Liver (tissue), 8 donors: ENCODE measurements at regions not wholly inside any gene's neighbourhood (a gene's known extent, or its start where the extent isn't known, plus 50 kb on each side); places are given as distances from the start of the nearest gene placed in this dataset.

Experiments used
- DNase-seq: peaks from one replicate; pipeline ENCODE4 v3.0.0-alpha.2; 2017; ENCODE audit warnings: low spot score
- H3K27ac ChIP-seq, 2 donors: one replicate each; pipeline ENCODE4 v1.7.0; 2013; ENCODE audit warnings: inconsistent platforms in 2 of 2, low read length in 2 of 2, control low read depth in 1 of 2, low read depth in 1 of 2, mild to moderate bottlenecking in 1 of 2
- H3K27me3 ChIP-seq, 4 donors: one replicate each; pipeline versions ENCODE4 v1.6.1 to v1.7.0; 2013; ENCODE audit warnings: low read length in 3 of 4, inconsistent platforms in 1 of 4, mild to moderate bottlenecking in 1 of 4, moderate library complexity in 1 of 4; ENCODE audit not compliant: control insufficient read depth in 4 of 4, insufficient read depth in 4 of 4
- H3K36me3 ChIP-seq, 4 donors: one replicate each; pipeline versions ENCODE4 v1.6.1 to v1.7.0; 2013; ENCODE audit warnings: low read length in 3 of 4, mild to moderate bottlenecking in 3 of 4, low read depth in 1 of 4, moderate library complexity in 1 of 4; ENCODE audit not compliant: control insufficient read depth in 4 of 4, insufficient read depth in 3 of 4
- H3K4me1 ChIP-seq, 4 donors: one replicate each; pipeline versions ENCODE4 v1.6.1 to v1.7.0; 2013; ENCODE audit warnings: low read length in 3 of 4, mild to moderate bottlenecking in 3 of 4, moderate library complexity in 1 of 4; ENCODE audit not compliant: control insufficient read depth in 4 of 4, insufficient read depth in 4 of 4
- H3K4me3 ChIP-seq, 3 donors: one replicate each; pipeline versions ENCODE4 v1.6.1 to v1.7.0; 2013; ENCODE audit warnings: low read length in 3 of 3, control low read depth in 1 of 3, low read depth in 1 of 3, mild to moderate bottlenecking in 1 of 3
- H3K9ac ChIP-seq, 2 donors: one replicate each; pipeline ENCODE4 v1.7.0; 2013; ENCODE audit warnings: low read length in 2 of 2, mild to moderate bottlenecking in 2 of 2, moderate library complexity in 2 of 2, control low read depth in 1 of 2, low read depth in 1 of 2
- H3K9me3 ChIP-seq, 4 donors: one replicate each; pipeline versions ENCODE4 v1.6.1 to v1.7.0; 2013; ENCODE audit warnings: low read length in 3 of 4; ENCODE audit not compliant: control insufficient read depth in 4 of 4
- EGR1 ChIP-seq, 2 donors: IDR thresholded peaks; 2 replicates each; pipeline ENCODE4 v1.6.1; 2016 to 2018; ENCODE audit warnings: antibody characterized with exemption in 2 of 2, low read depth in 2 of 2
- FOXA1 ChIP-seq: IDR thresholded peaks from 2 replicates; pipeline ENCODE4 v1.6.1; 2016; ENCODE audit warnings: antibody characterized with exemption
- FOXA2 ChIP-seq: IDR thresholded peaks from 2 replicates; pipeline ENCODE4 v1.6.1; 2016; ENCODE audit warnings: antibody characterized with exemption
- GABPA ChIP-seq, 2 donors: IDR thresholded peaks in 1 of 2; conservative IDR thresholded peaks in 1 of 2; 2 replicates each; pipeline ENCODE4 v1.6.1; 2016; ENCODE audit warnings: antibody characterized with exemption in 2 of 2, mild to moderate bottlenecking in 1 of 2, moderate library complexity in 1 of 2
- HNF4A ChIP-seq, 2 donors: conservative IDR thresholded peaks; 2 replicates each; pipeline ENCODE4 v1.6.1; 2016; ENCODE audit warnings: antibody characterized with exemption in 2 of 2, mild to moderate bottlenecking in 2 of 2
- HNF4G ChIP-seq: IDR thresholded peaks from 2 replicates; pipeline ENCODE4 v1.6.1; 2016; ENCODE audit warnings: antibody characterized with exemption
- JUND ChIP-seq, 2 donors: IDR thresholded peaks; 2 replicates each; pipeline ENCODE4 v1.6.1; 2016; ENCODE audit warnings: antibody characterized with exemption in 2 of 2
- NR2F2 ChIP-seq: IDR thresholded peaks from 2 replicates; pipeline ENCODE4 v1.6.1; 2016; ENCODE audit warnings: antibody characterized with exemption
- RAD21 ChIP-seq, 2 donors: IDR thresholded peaks; 2 replicates each; pipeline ENCODE4 v1.6.1; 2016; ENCODE audit warnings: antibody characterized with exemption in 2 of 2, mild to moderate bottlenecking in 2 of 2
- SP1 ChIP-seq: IDR thresholded peaks from 2 replicates; pipeline ENCODE4 v1.6.1; 2018; ENCODE audit warnings: antibody characterized with exemption, mild to moderate bottlenecking
- TAF1 ChIP-seq: conservative IDR thresholded peaks from 2 replicates; pipeline ENCODE4 v1.6.1; 2016; ENCODE audit warnings: antibody characterized with exemption, mild to moderate bottlenecking
- YY1 ChIP-seq: IDR thresholded peaks from 2 replicates; pipeline ENCODE4 v1.6.1; 2016; ENCODE audit warnings: antibody characterized with exemption, mild to moderate bottlenecking
- WGBS: extraction: QIAGEN DNeasy Blood & Tissue Kit; methylation state at CpG from one replicate; pipeline ENCODE4 v1.1.7; 2013; 5-methylcytosine and 5-hydroxymethylcytosine counted together
- TF ChIP-seq, protein P1 (sequence below): IDR thresholded peaks from 2 replicates; pipeline ENCODE4 v1.6.1; 2016; ENCODE audit warnings: antibody characterized with exemption
- TF ChIP-seq, protein P2 (sequence below): IDR thresholded peaks from 2 replicates; pipeline ENCODE4 v1.6.1; 2016; ENCODE audit warnings: antibody characterized with exemption, mild to moderate bottlenecking
- TF ChIP-seq, protein P3 (sequence below): fragments of 150-350 bp; IDR thresholded peaks from 2 replicates; pipeline ENCODE4 v1.5.1; 2017; ENCODE audit warnings: improper control_type of control experiment, low read depth, low read length; ENCODE audit not compliant: missing input control
- TF ChIP-seq, protein P4 (sequence below): IDR thresholded peaks from 2 replicates; pipeline ENCODE4 v1.6.1; 2016; ENCODE audit warnings: antibody characterized with exemption
- donor health status: healthy.
- donor health status: healthy.
- donor health status: healthy.
- donor health status: healthy.
- donor health status: healthy.

DNA sequence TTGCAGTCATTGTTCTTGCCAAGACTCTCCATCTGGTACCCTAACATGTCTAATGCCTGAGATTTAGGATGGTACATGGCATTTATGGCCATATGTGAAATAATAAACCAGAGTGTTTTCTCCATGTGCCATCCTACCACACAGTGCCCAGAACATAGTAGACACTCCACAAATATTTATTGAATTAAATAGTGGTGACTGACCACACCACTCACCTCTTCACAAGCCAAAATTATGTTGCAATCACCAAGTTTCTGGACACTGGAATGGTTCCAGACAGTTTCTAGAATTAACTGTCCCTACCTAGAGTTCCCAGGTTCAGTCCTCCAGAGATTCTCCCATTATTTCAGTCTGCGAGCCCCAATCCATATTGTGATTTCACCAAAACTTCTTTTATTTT is 427.3 kb downstream of the KIF16B start:
- no peak overlapping the region for H3K4me3 ChIP-seq
- no peaks in the 10 kb centered on the region for H3K9me3 ChIP-seq
- H3K36me3 ChIP-seq, result no peaks in the 10 kb centered on the region
- no peak for DNase-seq
- 62% methylated on average over 1 of the region's 1 CpG for WGBS
- no peak overlapping the region for H3K27ac ChIP-seq
- H3K27me3 ChIP-seq, result no peaks in the 10 kb centered on the region
- H3K9ac ChIP-seq, result no peak overlapping the region
- H3K4me1 ChIP-seq, result no peaks in the 10 kb centered on the region
- peak in 1 of 2 donors; percentile 32 for TF ChIP-seq HNF4A (conservative IDR thresholded peaks at IDR 0.05)
- TF ChIP-seq TAF1, result no peak
- TF ChIP-seq, protein P1, sequence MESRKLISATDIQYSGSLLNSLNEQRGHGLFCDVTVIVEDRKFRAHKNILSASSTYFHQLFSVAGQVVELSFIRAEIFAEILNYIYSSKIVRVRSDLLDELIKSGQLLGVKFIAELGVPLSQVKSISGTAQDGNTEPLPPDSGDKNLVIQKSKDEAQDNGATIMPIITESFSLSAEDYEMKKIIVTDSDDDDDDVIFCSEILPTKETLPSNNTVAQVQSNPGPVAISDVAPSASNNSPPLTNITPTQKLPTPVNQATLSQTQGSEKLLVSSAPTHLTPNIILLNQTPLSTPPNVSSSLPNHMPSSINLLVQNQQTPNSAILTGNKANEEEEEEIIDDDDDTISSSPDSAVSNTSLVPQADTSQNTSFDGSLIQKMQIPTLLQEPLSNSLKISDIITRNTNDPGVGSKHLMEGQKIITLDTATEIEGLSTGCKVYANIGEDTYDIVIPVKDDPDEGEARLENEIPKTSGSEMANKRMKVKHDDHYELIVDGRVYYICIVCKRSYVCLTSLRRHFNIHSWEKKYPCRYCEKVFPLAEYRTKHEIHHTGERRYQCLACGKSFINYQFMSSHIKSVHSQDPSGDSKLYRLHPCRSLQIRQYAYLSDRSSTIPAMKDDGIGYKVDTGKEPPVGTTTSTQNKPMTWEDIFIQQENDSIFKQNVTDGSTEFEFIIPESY, result no peak
- TF ChIP-seq, protein P2, sequence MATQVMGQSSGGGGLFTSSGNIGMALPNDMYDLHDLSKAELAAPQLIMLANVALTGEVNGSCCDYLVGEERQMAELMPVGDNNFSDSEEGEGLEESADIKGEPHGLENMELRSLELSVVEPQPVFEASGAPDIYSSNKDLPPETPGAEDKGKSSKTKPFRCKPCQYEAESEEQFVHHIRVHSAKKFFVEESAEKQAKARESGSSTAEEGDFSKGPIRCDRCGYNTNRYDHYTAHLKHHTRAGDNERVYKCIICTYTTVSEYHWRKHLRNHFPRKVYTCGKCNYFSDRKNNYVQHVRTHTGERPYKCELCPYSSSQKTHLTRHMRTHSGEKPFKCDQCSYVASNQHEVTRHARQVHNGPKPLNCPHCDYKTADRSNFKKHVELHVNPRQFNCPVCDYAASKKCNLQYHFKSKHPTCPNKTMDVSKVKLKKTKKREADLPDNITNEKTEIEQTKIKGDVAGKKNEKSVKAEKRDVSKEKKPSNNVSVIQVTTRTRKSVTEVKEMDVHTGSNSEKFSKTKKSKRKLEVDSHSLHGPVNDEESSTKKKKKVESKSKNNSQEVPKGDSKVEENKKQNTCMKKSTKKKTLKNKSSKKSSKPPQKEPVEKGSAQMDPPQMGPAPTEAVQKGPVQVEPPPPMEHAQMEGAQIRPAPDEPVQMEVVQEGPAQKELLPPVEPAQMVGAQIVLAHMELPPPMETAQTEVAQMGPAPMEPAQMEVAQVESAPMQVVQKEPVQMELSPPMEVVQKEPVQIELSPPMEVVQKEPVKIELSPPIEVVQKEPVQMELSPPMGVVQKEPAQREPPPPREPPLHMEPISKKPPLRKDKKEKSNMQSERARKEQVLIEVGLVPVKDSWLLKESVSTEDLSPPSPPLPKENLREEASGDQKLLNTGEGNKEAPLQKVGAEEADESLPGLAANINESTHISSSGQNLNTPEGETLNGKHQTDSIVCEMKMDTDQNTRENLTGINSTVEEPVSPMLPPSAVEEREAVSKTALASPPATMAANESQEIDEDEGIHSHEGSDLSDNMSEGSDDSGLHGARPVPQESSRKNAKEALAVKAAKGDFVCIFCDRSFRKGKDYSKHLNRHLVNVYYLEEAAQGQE, result no peak
- TF ChIP-seq YY1, result no peak
- TF ChIP-seq JUND (IDR thresholded peaks at IDR 0.05), result no peak
- TF ChIP-seq, protein P3, sequence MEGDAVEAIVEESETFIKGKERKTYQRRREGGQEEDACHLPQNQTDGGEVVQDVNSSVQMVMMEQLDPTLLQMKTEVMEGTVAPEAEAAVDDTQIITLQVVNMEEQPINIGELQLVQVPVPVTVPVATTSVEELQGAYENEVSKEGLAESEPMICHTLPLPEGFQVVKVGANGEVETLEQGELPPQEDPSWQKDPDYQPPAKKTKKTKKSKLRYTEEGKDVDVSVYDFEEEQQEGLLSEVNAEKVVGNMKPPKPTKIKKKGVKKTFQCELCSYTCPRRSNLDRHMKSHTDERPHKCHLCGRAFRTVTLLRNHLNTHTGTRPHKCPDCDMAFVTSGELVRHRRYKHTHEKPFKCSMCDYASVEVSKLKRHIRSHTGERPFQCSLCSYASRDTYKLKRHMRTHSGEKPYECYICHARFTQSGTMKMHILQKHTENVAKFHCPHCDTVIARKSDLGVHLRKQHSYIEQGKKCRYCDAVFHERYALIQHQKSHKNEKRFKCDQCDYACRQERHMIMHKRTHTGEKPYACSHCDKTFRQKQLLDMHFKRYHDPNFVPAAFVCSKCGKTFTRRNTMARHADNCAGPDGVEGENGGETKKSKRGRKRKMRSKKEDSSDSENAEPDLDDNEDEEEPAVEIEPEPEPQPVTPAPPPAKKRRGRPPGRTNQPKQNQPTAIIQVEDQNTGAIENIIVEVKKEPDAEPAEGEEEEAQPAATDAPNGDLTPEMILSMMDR, result no peak
- no peak for TF ChIP-seq EGR1 (IDR thresholded peaks at IDR 0.05; ENCODE audit: low read depth in 2 of 2)
- TF ChIP-seq, protein P4, sequence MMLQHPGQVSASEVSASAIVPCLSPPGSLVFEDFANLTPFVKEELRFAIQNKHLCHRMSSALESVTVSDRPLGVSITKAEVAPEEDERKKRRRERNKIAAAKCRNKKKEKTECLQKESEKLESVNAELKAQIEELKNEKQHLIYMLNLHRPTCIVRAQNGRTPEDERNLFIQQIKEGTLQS, result no peak
- no peak for TF ChIP-seq HNF4G
- TF ChIP-seq FOXA1, result no peak
- no peak for TF ChIP-seq SP1
- peak in 1 of 2 donors; percentile 8 for TF ChIP-seq RAD21 (IDR thresholded peaks at IDR 0.05)

DNA sequence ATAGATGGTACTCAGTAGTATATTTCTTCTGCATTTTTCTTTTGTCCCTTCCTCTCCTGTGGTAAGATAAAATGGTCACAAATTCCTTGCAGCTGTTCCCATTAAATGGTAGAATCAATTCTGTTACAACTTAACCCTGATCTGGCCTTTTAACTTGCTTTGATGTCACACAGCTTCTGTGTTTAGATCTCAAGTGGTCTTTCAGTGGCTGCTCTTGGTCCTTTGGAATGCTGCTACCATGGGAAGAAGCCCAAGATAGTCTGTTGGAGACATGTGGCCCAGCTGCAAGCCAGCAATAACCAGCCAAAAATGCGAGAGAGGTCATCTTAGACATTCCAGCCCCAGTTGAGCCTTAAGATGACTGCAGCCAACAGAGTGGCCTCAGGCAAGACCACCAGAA is 429.7 kb downstream of the KIF16B start:
- Histone ChIP-seq H3K36me3 (no peaks in the 10 kb centered on the region), H3K9me3 (no peaks in the 10 kb centered on the region), H3K27ac (no peak overlapping the region), H3K9ac (no peak overlapping the region), H3K4me1 (no peaks in the 10 kb centered on the region), H3K4me3 (no peak overlapping the region), H3K27me3 (no peaks in the 10 kb centered on the region)
- 92% methylated on average over 1 of the region's 1 CpG for WGBS
- no peak for DNase-seq
- TF ChIP-seq NR2F2 (no peak), HNF4G (no peak), FOXA1 (no peak), GABPA (IDR thresholded peaks at IDR 0.05 in 1 of 2, conservative IDR thresholded peaks at IDR 0.05 in 1 of 2) (no peak), JUND (IDR thresholded peaks at IDR 0.05) (no peak), FOXA2 (no peak)
- TF ChIP-seq, protein P4, result no peak
